ENCODE measurements at regions not wholly inside any gene's neighbourhood (a gene's known extent, or its start where the extent isn't known, plus 50 kb on each side); places are given as distances from the start of the nearest gene placed in this dataset.
A peak's percentile ranks its signal among the peaks of the same experiment; 100 is the strongest.

DNA sequence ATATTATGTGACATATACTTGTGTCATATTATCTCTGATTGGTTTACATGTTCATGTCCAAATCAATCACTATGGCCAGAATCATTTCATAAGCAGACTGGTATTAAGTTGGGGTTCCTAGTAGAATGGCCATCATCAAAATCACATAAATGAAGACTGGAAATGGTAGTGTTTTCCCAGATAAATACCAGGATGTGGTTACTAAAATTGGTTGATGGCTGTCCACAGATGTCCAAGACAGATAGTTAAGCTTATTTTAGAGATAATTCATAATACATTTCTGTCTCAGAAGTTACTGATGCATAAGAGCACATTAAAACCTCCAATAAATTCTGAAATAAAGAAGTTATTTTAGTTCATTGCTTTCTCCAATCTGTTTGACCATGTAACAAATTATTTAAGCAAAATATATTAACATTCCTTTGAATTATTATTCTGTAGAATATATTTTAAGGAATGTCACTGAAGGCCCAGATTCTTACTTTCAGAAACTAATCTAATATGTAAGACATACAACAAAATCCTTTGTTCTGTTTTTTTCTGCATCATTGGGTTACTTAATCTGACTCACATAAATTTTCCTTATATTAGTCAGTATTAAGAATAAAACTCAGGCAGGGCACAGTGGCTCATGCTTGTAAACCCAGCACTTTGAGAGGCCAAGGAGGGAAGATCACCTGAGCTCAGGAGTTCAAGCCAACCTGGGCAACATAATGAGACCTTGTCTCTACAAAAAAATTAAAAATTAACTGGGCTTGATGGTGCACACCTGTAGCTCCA, 483.9 kb downstream of the PTPRC start:
- DNase-seq (ENCODE audit: low read depth): peak; percentile 59

DNA sequence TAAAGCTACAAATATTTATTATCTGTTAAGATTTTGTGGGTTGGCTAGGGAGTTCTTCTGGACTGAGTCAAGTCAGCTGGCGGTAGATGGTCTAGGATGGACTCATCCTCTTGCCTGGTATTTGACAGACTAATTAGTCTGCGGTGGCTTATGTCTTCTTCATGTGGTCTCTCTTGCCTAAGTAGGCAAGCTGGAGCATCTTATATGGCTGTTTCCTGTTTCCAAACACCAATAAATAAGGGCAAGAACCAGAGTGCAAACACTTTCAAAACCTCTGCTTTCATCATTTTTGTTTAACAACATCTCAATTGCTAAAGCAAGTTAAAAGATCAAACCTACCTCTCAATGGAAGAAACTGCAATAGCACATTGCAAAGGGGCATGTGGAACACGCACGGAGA, 484.8 kb downstream of the PTPRC start:
- H3K4me3 ChIP-seq (ENCODE audit: low read depth, low read length): no peak overlapping the region
- TF ChIP-seq, protein P1, sequence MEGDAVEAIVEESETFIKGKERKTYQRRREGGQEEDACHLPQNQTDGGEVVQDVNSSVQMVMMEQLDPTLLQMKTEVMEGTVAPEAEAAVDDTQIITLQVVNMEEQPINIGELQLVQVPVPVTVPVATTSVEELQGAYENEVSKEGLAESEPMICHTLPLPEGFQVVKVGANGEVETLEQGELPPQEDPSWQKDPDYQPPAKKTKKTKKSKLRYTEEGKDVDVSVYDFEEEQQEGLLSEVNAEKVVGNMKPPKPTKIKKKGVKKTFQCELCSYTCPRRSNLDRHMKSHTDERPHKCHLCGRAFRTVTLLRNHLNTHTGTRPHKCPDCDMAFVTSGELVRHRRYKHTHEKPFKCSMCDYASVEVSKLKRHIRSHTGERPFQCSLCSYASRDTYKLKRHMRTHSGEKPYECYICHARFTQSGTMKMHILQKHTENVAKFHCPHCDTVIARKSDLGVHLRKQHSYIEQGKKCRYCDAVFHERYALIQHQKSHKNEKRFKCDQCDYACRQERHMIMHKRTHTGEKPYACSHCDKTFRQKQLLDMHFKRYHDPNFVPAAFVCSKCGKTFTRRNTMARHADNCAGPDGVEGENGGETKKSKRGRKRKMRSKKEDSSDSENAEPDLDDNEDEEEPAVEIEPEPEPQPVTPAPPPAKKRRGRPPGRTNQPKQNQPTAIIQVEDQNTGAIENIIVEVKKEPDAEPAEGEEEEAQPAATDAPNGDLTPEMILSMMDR (conservative IDR thresholded peaks at IDR 0.05; ENCODE audit: low read depth, low read length): no peak
- DNase-seq (ENCODE audit: low read depth): no peak

More for the DNA sequence above, 483.9 kb downstream of the PTPRC start:
- TF ChIP-seq, protein P1 (conservative IDR thresholded peaks at IDR 0.05; ENCODE audit: low read depth, low read length): no peak
- no peak overlapping the region for H3K4me3 ChIP-seq (ENCODE audit: low read depth, low read length)

DNA sequence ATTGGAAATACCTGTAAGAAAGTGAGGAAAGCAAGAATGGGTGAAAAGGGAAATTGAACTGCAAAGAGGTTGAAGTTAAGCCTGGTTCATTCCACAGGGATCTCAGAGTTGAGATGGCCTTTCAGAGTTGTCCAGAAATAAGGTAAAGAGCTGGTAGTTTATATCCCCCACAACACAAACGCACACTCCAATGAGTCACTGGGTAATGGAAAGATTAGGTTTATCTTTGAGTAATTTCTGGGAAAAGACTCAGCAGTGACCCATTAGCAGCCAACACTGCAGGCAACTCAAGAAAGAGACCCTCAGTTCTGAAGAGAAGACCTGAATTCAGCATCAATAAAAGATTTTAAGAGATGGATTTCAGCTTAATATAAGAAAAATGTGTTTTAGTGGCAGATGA, 485.5 kb downstream of the PTPRC start:
- DNase-seq (ENCODE audit: low read depth): no peak
- no peak overlapping the region for H3K4me3 ChIP-seq (ENCODE audit: low read depth, low read length)
- TF ChIP-seq, protein P1 (conservative IDR thresholded peaks at IDR 0.05; ENCODE audit: low read depth, low read length): no peak

DNA sequence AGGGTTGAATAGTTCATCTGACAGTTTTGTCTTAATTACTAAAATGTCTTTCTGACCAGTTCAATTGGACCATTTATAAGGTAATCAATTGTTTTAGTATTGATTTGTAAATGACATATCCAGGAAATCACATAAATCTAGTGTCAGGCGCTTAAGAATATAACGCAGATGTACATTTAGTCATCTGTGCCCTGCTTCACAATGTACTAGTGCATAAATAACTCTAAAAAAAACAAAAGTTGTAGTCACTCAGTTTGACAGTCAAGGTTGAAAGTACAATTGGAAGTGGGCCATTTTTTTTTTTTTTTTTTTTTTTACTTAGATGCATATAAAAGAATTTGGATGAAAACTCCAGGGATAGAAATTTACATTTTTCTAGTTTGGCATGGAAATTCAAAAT, 490.4 kb downstream of the PTPRC start:
- DNase-seq (ENCODE audit: low read depth): peak; percentile 53
- no peak overlapping the region for H3K4me3 ChIP-seq (ENCODE audit: low read depth, low read length)
- TF ChIP-seq, protein P1 (conservative IDR thresholded peaks at IDR 0.05; ENCODE audit: low read depth, low read length): no peak

DNA sequence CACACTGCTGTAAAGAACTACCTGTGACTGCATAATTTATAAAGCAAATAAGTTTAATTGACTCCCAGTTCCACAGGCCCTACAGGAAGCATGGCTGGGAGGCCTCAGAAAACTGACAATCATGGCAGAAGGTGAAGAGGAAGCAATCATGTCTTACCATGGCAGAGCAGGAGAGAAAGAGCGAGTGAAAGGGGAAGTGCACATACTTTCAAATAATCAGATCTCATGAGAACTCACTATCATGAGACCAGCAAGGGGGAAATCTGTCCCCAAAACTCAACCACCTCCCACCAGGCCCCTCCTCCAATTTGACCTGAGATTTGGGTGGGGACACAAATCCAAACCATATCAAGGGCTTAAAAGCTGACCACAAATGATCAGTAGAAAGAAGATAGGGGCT, 493.2 kb downstream of the PTPRC start:
- no peak for DNase-seq (ENCODE audit: low read depth)
- TF ChIP-seq, protein P1 (conservative IDR thresholded peaks at IDR 0.05; ENCODE audit: low read depth, low read length): no peak
- H3K4me3 ChIP-seq (ENCODE audit: low read depth, low read length): no peak overlapping the region

DNA sequence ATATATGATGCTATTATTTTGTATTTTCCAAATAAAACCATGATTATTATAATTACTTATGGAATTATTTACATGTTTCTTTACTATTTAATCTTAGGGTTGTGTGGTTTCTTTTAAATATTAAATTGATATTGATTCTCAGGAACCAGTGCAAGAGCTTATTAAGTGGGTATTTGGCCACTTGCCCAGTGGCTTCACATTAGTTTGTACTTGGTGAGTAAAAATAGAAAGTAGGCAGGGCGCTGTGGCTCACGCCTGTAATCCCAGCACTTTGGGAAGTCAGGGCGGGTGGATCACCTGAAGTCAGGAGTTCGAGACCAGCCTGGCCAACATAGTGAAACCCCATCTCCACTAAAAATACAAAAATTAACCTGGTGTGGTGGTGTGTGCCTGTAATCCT, 497.1 kb downstream of the PTPRC start:
- TF ChIP-seq, protein P1 (conservative IDR thresholded peaks at IDR 0.05; ENCODE audit: low read depth, low read length): no peak

DNA sequence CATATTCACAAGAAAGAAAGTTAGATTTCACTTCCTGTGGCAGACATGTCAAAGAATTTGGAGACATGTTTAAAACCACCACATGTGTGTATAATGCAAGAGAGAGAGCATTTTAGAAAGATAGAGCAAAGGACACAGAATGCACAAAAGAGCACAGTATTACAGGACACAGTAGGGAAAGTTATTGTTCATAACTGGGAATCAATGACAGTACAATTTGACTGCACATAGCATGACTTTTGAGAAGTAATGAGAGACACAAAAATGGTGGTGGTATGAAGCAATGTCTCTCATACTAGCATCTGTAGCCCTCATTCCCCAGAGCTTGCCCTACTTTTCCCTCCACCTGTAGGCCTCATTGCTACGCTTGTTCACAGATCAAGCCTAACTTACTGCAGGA, 499.2 kb downstream of the PTPRC start:
- TF ChIP-seq, protein P1 (conservative IDR thresholded peaks at IDR 0.05; ENCODE audit: low read depth, low read length): no peak
- DNase-seq (ENCODE audit: low read depth): no peak
- H3K4me3 ChIP-seq (ENCODE audit: low read depth, low read length): no peak overlapping the region

More for the DNA sequence above, 497.1 kb downstream of the PTPRC start:
- no peak overlapping the region for H3K4me3 ChIP-seq (ENCODE audit: low read depth, low read length)
- DNase-seq (ENCODE audit: low read depth): no peak

Measured in epithelial cell of proximal tubule (primary cell).